Hepatocyte (in vitro differentiated cells): ENCODE measurements at regions not wholly inside any gene's neighbourhood (a gene's known extent, or its start where the extent isn't known, plus 50 kb on each side); places are given as distances from the start of the nearest gene placed in this dataset.

Source experiments
- EZH2phosphoT487 ChIP-seq: fragments of 200-600 bp; sonication (generic); IDR thresholded peaks from one replicate; pipeline ENCODE4 v1.6.1; 2018; ENCODE audit warnings: antibody characterized with exemption, mild to moderate bottlenecking, low read depth, moderate library complexity; ENCODE audit not compliant: unreplicated experiment, severe bottlenecking
- TF ChIP-seq, protein P1 (sequence below): fragments of 200-600 bp; sonication (generic); IDR thresholded peaks from 2 replicates; pipeline ENCODE4 v1.5.1; 2016; ENCODE audit warnings: antibody characterized with exemption, mild to moderate bottlenecking; ENCODE audit not compliant: poor library complexity

DNA sequence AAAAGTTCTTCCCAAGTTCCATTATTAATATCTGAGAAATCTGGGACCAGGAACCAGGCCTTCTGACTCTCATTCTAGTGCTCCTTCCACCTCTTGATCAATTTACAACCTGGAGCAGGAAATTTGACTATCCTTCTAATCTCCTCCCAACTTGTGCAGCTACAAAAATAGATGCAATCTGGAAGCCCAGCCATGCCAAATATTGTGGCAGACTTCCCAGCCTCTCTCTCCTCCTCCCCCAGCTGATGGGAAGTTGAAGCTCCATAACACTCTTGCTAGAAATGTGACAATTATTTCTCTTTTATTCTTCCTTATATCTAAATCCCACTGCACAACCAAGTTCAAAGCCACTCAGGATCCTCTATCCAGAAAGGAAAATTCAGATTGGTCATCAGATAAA lies 252.1 kb downstream of the SEC61B start:
- TF ChIP-seq, protein P1, sequence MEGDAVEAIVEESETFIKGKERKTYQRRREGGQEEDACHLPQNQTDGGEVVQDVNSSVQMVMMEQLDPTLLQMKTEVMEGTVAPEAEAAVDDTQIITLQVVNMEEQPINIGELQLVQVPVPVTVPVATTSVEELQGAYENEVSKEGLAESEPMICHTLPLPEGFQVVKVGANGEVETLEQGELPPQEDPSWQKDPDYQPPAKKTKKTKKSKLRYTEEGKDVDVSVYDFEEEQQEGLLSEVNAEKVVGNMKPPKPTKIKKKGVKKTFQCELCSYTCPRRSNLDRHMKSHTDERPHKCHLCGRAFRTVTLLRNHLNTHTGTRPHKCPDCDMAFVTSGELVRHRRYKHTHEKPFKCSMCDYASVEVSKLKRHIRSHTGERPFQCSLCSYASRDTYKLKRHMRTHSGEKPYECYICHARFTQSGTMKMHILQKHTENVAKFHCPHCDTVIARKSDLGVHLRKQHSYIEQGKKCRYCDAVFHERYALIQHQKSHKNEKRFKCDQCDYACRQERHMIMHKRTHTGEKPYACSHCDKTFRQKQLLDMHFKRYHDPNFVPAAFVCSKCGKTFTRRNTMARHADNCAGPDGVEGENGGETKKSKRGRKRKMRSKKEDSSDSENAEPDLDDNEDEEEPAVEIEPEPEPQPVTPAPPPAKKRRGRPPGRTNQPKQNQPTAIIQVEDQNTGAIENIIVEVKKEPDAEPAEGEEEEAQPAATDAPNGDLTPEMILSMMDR: no peak
- no peak for TF ChIP-seq EZH2phosphoT487
